Activated CD8-positive, alpha-beta memory T cell treated with anti-CD3 and anti-CD28 coated beads, Interleukin-2, amount 50 U/mL, for 4 hours (primary cell): ENCODE measurements at regions not wholly inside any gene's neighbourhood (a gene's known extent, or its start where the extent isn't known, plus 50 kb on each side); places are given as distances from the start of the nearest gene placed in this dataset.

Experiments used
- DNase-seq: peaks from one replicate; pipeline ENCODE4 v3.0.0-alpha.2; 2020

- no peak for DNase-seq
These were observed 105.8 kb downstream of the LACC1 start for GRCh38 chr13:43985422-43986072.

- DNase-seq, result no peak
These were observed 106.8 kb downstream of the LACC1 start for GRCh38 chr13:43986421-43986981.

GRCh38 chr13:43988302-43988701 is 108.6 kb downstream of the LACC1 start:
- no peak for DNase-seq

GRCh38 chr13:43990021-43990420 is 110.3 kb downstream of the LACC1 start:
- no peak for DNase-seq

GRCh38 chr13:43990829-43991228 is 111.1 kb downstream of the LACC1 start:
- DNase-seq, result no peak

- DNase-seq, result no peak
These were observed 112.1 kb downstream of the LACC1 start for GRCh38 chr13:43991773-43992201.

GRCh38 chr13:43992211-43992610 is 112.5 kb downstream of the LACC1 start:
- DNase-seq, result no peak

- DNase-seq, result no peak
These were observed 115.5 kb downstream of the LACC1 start for GRCh38 chr13:43994999-43995859.

- DNase-seq, result no peak
These were observed 116.5 kb downstream of the LACC1 start for GRCh38 chr13:43996221-43996620.

- no peak for DNase-seq
These were observed 123.8 kb downstream of the LACC1 start for GRCh38 chr13:44003481-44003880.

GRCh38 chr13:44004878-44005277 is 125.2 kb downstream of the LACC1 start:
- DNase-seq, result no peak

- no peak for DNase-seq
These were observed 127.7 kb downstream of the LACC1 start for GRCh38 chr13:44007451-44007850.

- no peak for DNase-seq
These were observed 131.3 kb downstream of the LACC1 start for GRCh38 chr13:44011036-44011435.

- DNase-seq, result no peak
These were observed 133.4 kb downstream of the LACC1 start for GRCh38 chr13:44012910-44013757.

GRCh38 chr13:44013758-44014291 is 134.1 kb downstream of the LACC1 start:
- no peak for DNase-seq

GRCh38 chr13:44014501-44014900 is 134.8 kb downstream of the LACC1 start:
- no peak for DNase-seq

- no peak for DNase-seq
These were observed 135.4 kb downstream of the LACC1 start for GRCh38 chr13:44015118-44015517.

GRCh38 chr13:44015811-44016210 is 136.1 kb downstream of the LACC1 start:
- no peak for DNase-seq

GRCh38 chr13:44017756-44018309 is 138.1 kb downstream of the LACC1 start:
- DNase-seq, result no peak

GRCh38 chr13:44019651-44020050 is 139.9 kb downstream of the LACC1 start:
- no peak for DNase-seq

- no peak for DNase-seq
These were observed 141.7 kb downstream of the LACC1 start for GRCh38 chr13:44021422-44021821.

GRCh38 chr13:44022196-44022595 is 142.5 kb downstream of the LACC1 start:
- no peak for DNase-seq
